Cardiac septum (tissue), 1 donor: ENCODE measurements at regions not wholly inside any gene's neighbourhood (a gene's known extent, or its start where the extent isn't known, plus 50 kb on each side); places are given as distances from the start of the nearest gene placed in this dataset.

Experiments used
- DNase-seq: peaks from one replicate; pipeline ENCODE4 v3.0.0-alpha.2; 2020; ENCODE audit warnings: low spot score
- intact Hi-C: fragments of 100-400 bp; cut with DNase I; formaldehyde crosslinking; loops from one replicate; pipeline ENCODE4 v1.14.0; 2022
- donor health status: DM: no; HTN: no; CAD: no.

DNA sequence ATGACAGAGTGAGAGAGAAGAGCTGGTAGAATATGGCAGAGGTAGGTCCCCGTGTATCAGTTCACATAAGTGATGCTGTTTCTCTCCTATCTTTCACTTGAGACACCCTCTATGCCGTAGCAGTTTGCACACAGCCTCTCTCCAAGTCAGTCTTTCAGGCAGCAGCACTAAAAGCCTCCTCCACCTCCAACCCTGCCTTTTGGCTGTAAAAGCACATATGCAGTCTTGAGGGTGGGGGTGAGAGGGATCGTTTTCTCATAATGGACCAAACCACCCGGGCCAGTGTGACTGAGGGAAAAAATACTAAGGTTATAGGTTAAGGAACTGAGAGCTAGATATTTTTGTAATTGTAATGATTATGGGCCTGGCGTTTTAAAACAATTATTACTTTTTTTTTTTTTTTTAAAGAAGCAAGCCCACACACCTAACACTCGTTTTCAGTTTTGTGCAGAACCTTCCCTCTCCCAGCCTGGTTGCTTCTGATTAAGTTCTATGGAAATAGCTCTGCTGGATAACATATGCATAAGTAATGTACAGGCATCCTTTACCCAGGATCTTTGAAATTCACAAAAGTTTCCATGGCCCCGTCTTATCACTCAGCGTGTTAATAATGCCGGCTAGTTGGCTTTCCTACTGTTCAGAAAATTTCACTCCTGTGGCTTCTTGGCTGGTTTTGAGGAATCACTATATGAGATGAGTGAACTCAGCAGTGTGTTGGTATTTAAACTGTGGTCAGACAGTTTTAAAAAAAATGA lies 112.2 kb upstream of the MEIS1 start:
- intact Hi-C loops, result no loop called here
- no peak for DNase-seq

DNA sequence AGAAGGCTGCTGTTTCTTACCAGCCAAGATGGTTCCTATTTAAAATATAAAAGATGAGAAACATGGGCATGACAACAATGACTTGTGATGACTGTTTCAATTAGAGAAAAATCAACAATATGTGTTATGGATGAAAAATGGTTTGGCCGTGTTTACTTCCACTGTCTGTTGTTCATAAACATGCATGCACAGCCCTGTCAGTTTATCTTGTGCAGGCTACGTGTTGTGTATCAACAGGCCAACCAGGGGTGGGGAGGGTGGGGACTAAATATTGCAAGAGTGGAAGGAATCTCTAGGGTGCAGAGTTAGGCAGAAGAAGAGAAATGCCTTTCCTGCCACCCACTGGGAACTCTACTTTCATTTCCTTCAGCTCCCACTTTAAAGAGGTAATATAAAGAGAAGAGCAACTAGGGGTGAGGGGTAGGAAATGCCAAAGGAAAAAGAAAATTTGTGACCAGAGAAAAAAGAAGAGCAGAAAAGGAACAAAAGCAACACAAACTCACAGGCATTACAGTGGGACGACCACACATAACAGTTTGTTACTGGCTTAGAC lies 116.8 kb upstream of the MEIS1 start:
- no peak for DNase-seq
- intact Hi-C loops, result no loop called here

DNA sequence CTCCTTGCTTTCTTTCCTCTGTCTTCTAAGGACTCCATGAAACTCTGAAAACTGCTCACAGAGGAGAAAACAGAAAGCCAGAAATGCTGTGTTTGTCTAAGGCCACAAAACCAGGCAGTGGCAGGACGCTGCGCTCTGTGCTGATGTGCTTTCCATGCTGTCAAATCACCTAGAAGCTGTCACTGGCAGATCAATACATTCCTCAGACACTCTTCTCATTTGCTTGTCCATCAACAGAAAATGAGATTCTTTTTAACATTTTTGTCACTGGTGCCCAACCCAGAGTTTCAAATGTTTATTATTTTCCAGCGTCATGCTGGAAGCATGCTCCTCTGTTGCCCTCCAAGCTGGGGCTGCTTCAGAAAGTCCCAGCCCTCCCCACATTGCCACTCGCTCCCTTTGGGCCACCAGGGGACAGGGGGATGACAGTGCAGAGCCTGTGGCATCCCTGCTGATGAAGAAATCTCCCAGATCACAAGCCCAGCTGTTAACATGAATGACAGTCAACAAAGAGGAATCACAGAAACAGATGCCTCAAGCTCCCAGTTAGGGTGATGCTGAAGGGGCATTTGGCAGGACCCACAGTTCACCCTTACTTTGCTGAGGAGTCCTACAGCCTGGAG lies 117.5 kb upstream of the MEIS1 start:
- no peak for DNase-seq
- intact Hi-C loops, result no loop called here

DNA sequence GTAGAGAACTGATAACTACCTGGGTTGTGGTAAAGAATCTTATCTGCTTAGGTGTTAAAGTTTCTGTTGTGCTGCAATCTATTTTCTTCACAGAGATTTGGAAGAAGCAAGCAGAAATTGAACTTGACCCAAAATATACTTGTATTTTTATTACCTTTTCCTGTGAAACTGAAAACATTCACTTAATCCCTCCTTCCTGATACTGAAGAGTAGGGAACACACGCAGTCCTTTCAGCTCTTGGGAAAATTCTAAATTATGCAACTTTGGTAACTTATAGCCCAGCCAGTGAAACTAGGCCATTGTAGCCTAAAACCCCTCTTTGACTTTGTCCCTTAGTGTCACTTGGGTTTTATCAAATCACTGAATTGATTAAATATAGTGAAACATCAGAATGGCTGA lies 128.4 kb upstream of the MEIS1 start:
- DNase-seq, result no peak
- intact Hi-C loops, result no loop called here

DNA sequence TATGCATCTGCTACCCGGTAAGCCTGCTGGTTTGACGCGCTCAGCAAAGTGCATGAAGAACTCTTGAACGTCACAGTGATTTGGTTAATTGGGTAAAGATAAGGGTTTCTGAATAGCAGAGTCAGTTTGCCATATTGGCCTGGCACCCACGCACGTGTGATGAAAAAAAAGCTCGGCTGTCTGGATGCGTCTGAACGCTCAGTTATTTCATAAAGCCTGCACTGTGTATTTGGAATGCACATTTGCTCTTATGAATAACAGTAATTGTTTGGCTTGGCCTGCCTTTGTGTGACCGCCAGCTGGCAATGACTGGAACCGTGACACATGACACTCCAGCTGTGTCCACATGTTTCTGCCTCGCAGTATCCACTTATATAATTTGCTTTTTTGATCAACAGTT lies 129.2 kb upstream of the MEIS1 start:
- intact Hi-C loops, result no loop called here
- DNase-seq, result peak; percentile 81

DNA sequence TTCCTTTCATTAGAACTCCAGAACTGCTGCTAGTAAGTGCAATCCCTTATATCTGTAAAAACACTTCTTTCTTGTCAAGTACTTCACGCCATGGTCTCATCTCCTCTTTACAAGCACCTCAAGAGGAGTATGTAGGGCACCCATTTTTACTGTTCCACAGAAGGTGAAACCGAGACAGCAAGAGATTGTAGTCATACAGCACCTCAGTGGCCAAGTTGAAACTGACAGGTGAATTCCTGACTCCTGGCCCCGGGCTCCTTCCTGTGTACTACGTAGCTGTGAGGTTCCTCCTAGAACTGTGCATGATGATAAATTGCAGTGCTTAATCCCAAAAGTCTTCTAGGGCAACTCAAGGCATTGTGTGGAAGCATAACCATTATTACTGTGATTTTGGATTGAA lies 131.5 kb upstream of the MEIS1 start:
- intact Hi-C loops, result loop anchor here (5.0 kb wide), 1 partner anchor 134 kb away; the partner anchor contains the start of gene MEIS1
- no peak for DNase-seq

DNA sequence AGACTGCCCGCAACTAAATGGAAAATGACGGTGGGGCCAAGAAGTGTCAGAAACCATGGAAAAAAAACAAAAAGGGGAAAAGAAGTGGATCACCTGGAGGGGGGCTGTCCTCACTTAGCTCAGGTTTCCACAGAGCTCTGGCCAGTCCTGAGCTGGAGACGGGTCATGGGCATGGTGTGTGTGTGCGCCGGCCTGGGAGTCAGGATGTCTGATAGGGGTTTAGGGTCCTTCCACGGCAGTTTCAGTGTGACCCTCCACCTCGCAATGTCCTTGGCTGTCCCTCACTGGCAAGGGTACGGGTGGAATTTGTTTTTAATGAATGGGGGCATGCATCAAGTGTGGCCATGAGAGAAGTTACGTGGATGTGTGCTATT lies 133.2 kb upstream of the MEIS1 start:
- intact Hi-C loops, result loop anchor here (5.0 kb wide), 1 partner anchor 136 kb away; the partner anchor contains the start of gene MEIS1
- DNase-seq, result no peak

DNA sequence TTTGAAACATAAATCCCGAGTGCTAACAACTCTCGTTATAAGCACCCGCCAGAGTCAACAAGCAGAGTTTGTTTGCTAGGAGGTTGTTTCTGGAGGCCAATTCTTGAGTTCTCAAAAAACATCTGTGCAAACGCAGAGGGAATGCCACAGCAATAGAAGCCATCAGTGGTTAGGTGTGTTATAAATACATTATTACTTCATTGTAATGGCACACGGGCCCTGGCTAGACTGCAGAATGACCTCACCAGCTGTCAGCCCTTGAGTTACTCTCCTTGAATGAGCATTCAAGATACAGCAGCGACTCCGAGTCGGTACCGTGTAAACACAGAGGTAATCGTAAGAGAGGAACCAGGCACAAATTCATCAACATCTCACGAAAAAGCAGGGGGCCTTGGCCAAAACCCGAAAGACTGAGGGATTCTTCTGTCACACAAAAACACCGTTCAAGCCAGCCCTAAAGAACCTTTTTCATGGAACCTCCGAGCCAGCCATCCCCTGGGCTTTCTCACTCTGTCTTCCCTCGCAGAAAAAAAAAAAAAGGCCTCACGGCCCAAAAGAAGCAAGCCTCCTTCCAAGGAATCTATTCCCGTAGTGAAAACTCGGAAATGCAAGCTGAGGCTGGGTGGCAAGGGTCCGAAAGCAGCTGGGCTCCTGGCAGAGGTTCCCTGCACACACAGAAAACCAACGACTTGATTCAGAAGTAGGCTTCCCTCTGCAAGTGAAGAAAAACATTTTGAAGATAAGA lies 133.7 kb upstream of the MEIS1 start:
- intact Hi-C loops, result loop anchor here (5.0 kb wide), 1 partner anchor 136 kb away; the partner anchor contains the start of gene MEIS1
- no peak for DNase-seq

DNA sequence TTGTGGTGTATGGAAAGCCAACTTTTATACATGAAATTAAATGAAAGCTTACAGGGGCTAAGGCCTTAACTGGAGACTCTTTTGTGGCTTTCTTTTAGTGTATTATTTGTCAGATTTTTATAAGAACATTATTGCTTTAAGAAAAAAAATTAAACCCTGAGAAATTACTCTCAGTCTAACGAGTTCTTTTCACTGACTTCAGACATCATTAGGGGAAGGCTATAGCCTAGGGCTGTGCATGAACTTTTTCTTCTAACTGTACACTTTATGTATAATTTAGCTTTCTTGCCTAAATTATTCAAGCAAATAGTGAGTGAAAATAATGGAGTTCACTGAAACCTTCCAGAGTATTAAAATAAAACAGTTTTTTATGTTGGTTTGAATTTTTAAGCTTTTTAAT lies 151.1 kb upstream of the MEIS1 start:
- intact Hi-C loops, result no loop called here
- DNase-seq, result no peak

DNA sequence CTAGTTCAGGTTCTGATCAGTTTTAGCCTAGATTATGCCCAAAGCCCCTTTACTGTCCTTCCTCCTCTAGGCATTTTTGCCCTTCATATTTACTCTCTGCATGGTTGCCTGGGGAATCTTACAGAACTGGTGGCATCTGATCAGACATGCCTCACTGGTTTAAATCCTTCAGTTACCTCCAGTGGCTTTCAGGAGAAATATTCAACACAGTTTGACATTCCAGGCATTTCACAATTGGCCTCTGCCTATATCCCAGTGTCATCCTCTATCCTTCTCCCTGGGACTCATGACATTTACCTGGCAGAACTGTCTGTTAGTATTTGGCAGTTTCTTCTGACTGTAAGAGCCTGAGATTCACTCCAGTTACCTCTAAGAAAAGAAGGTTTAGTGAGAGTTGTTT lies 152.9 kb upstream of the MEIS1 start:
- DNase-seq, result no peak
- intact Hi-C loops, result no loop called here

DNA sequence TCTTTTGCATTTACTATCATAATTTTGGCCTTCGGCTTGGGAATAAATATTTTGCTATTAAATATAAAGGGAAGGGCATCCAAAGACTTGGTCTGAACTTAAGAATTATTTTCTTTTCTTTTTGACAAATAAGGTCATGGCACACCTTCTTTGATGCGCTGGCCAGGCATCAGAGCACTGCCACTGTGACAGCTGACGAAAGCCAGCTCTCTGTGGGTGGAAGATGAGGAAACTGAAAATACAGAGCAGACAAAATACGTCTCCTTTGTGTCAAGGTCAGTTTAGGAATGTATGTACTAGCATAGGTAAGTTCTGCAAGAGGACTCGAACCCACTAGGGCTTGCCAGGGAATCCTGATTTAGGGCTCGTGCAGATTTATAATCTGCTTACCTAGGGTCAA lies 155.9 kb upstream of the MEIS1 start:
- intact Hi-C loops, result no loop called here
- DNase-seq, result no peak

DNA sequence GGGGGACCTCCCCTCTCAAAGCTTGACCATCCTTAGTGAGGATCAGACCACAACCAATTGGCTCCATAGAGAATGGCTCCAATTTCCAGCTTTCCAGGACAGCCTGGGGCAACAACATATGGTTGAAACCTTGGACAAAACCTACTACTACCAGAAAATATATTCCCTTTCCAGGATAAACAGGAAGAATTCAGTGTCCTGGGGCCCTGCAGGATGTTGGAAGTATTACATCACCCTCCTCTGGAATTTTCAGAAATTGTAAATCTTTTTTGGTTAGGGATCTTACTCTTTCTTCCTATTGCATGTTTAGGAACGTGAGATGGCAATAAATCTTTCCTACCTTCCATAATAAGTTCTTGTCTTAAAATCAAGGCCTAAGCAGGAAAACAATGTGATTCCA lies 158.9 kb upstream of the MEIS1 start:
- intact Hi-C loops, result no loop called here
- DNase-seq, result no peak

DNA sequence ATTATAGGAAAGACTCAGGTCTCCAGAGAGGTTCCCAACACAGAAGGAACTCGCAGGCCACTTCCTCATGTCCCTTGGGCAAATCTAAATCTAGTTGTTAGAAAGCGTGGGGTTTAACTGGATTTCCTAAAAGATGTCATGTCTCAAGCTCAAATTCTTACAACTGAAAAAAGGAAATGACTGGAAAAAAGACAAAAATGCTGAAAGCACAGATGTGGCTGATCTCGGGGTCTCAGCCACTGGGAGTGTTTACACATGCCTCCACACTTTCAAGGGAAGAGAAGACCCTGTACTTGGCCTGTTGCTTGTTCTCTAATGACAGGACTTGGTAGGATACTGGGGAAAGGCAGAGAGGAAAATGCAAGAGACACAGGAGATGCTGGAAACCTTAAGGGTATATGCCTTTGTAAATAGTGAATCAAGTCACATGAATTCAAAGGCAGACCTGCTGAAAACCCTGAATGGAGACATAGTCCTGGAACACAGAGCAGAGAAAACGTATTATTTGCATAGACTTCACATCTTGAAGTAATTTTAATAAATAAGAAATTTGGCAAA lies 160.9 kb upstream of the MEIS1 start:
- intact Hi-C loops, result no loop called here

DNA sequence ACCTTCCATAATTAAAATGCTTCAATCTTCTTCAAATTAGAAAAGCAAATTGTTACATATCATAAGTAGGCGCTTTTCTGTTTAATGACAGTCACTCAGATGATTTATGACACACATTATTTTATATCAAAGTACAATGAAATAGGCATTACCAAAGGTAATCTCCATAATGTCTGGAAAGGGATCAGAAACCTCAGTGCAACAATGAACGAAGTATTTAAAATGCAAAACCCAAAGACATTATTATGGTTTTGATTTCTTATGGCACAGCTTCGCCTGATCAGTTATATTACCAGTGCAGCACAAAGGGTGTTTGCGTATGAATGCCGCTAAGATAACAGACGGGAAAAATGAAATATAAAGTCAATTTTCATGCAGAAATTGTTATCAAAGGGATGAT lies 162.2 kb upstream of the MEIS1 start:
- intact Hi-C loops, result no loop called here

More for the DNA sequence above, 160.9 kb upstream of the MEIS1 start:
- no peak for DNase-seq

DNA sequence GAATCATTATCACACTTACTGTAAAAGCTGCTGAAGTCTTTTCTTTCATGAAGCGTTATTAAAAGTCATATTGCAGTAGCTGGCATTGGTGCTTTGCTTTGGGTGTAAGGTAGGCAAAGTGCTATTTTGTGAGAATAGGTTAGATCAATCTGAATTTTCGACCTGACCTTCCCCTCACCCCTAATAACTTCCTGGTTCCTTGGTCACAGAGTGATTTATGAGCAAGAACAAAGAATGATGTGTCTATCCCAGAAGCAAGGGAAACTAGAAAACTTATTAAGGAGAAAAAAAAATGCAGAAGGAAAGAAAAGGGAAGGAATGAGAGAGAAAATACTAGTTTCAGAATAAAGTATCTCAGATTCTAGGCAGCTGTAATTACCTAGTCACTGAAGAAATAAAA lies 163.1 kb upstream of the MEIS1 start:
- intact Hi-C loops, result no loop called here
- DNase-seq, result no peak

More for the DNA sequence above, 162.2 kb upstream of the MEIS1 start:
- no peak for DNase-seq

DNA sequence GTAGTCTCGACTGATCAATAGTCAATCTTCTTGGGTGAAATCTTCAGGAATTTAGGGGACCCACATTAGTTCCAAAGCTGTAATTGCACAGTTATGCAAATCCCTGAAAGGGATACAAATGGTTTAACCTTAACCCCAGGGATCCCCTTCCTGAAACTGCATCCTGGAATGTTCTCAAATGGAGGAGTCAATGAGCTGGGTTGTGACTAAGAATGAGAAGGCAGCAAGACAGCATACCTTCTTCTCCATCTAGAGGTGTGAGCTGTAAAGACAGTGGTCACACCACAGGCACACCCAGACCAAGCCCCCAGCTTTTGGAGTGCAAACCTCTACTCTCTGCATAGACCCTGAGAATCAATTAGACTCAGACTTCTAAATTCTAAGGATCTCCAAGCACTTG lies 164.7 kb upstream of the MEIS1 start:
- intact Hi-C loops, result no loop called here
- no peak for DNase-seq

DNA sequence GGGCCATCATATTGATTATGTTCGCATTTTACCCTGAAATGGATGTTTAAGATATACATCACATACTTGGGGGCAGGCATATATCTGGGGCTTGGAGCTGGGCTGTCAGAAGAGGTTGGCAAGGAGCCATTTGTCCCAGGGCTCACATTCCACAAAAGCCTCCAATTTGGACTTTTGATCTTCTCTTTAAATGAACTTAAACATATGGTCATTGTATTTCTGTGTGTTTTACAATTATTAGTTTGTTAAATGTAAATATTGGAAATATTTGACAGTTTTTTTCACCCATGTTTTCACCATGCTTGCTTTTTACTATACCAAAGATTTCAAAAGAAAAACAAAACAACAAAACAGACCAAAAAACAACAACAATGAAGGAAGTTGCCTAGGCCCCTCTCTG lies 165.8 kb upstream of the MEIS1 start:
- intact Hi-C loops, result no loop called here
- DNase-seq, result no peak

DNA sequence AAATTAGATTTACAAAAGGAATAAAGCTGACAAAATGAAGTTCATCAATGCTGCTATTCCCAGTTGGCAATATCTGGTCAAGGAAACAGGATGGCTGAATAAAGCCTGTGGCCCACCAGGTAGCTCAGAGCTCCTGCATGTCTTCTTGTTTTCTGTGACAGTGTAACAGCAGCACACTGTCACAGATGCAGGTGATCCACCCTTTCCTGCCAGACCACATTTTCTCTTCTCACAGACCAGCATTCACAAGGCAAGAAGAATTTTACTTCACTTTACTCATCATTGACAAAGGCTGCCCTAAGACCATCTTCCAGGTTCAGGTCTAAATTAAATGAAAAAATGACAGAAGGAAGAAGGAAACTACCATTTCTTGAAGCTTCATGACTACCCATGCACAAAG lies 166.2 kb upstream of the MEIS1 start:
- no peak for DNase-seq
- intact Hi-C loops, result no loop called here

DNA sequence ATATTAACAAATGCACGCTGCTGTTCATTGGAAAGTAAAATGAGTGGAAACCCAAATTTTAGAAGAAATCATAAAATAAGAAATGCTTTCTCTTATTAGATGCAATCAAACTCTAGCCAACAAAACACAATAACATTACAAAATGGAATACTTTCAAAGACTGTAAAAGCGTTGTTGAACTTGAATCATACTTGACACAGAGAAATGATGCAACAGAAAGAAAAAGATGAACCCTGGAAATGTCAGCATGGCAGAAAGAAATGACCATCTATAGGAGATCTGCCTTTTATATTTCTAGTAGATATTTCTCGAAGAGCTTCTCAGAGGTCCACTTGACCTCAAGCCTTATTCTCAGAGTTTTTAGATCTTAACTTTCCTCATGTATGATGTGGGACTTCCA lies 170.6 kb upstream of the MEIS1 start:
- DNase-seq, result no peak
- intact Hi-C loops, result no loop called here

DNA sequence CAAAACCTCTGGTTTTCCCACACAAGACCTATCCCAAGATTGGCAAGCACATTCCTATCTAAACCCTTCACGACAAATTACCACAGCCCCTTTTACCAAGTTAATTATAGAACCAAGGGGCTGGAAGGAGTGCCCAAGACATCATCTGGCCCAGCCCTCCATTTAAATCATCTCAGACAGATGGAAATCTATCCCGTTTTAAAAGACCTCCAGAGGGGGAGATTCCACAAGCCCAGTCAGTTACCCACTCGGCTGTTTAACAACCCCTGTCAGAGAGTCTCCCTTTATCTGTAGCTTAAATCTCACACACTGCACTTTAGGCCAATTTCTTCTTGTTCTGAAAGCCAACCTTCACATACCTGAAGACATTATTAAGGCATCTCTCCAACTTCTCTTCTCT lies 179.1 kb upstream of the MEIS1 start:
- no peak for DNase-seq
- intact Hi-C loops, result no loop called here
